GM12878 (cell line): ENCODE measurements at regions not wholly inside any gene's neighbourhood (a gene's known extent, or its start where the extent isn't known, plus 50 kb on each side); places are given as distances from the start of the nearest gene placed in this dataset.

Source experiments
- ATAC-seq: fragments of 200-7000 bp; cut with Tn5 transposase; 3 replicates; pipeline ENCODE4 v1.9.1; 2020; ENCODE audit warnings: mild to moderate bottlenecking, moderate library complexity
- BruUV-seq: library from RNA; stranded (reverse); fragments of 400-500 nt; replicated peaks from 2 replicates; lab custom pipeline; 2021; lab: Mats Ljungman, UMichigan
- CTCF ChIA-PET: fragments of 300-600 bp; sonication (Branson Sonifier 250); formaldehyde crosslinking; extraction: SDS; loops from one replicate; lab custom pipeline; 2021; ENCODE audit warnings: inconsistent platforms; lab: Yijun Ruan, JAX
- POLR2A ChIA-PET: fragments of 350-600 bp; formaldehyde crosslinking; extraction: SDS; loops from one replicate; lab custom pipeline; 2021; ENCODE audit warnings: inconsistent platforms; lab: Charles Lee
- RAD21 ChIA-PET: fragments of 300-600 bp; sonication (Branson Sonifier 250); formaldehyde crosslinking; loops from one replicate; lab custom pipeline; 2023; ENCODE audit warnings: antibody characterized with exemption; ENCODE audit not compliant: unreplicated experiment; lab: Charles Lee
- SMC1A ChIA-PET: fragments of 300-600 bp; sonication (Branson Sonifier 250); formaldehyde crosslinking; loops from one replicate; lab custom pipeline; 2023; ENCODE audit not compliant: unreplicated experiment, uncharacterized antibody; lab: Charles Lee
- DNase-seq: peaks from one replicate; pipeline ENCODE4 v3.0.0-alpha.2; 2011; ENCODE audit warnings: low read depth, low spot score
- FAIRE-seq: peaks from 3 replicates; lab custom pipeline; 2011; peaks lifted over from hg19 to GRCh38; lab: Jason Lieb, UNC
- H2AFZ ChIP-seq: 2 replicates; pipeline ENCODE4 v1.6.0; 2011; ENCODE audit warnings: low read depth, low read length, control low read depth; ENCODE audit not compliant: control insufficient read depth
- H3K27ac ChIP-seq: 2 replicates; pipeline ENCODE4 v1.5.1; 2011; ENCODE audit warnings: control low read depth; ENCODE audit not compliant: control insufficient read depth, insufficient read depth
- H3K27me3 ChIP-seq, 2 experiments: replicated peaks in 1 of 2; 2 replicates each; pipeline versions ENCODE4 v1.6.0 to v1.6.1; 2011; ENCODE audit warnings: low read length in 1 of 2; ENCODE audit not compliant: control insufficient read depth in 2 of 2, insufficient read depth in 2 of 2
- H3K36me3 ChIP-seq, 2 experiments: 2 replicates each; pipeline ENCODE4 v1.5.1; 2011; ENCODE audit warnings: low read length in 1 of 2; ENCODE audit not compliant: control insufficient read depth in 2 of 2, insufficient read depth in 2 of 2
- H3K4me1 ChIP-seq: 2 replicates; pipeline ENCODE4 v1.6.1; 2011; ENCODE audit warnings: mild to moderate bottlenecking, low read length, moderate library complexity, mixed read lengths; ENCODE audit not compliant: control insufficient read depth, insufficient read depth
- H3K4me2 ChIP-seq: 2 replicates; pipeline ENCODE4 v1.6.0; 2011; ENCODE audit warnings: control low read depth; ENCODE audit not compliant: control insufficient read depth, insufficient read depth
- H3K4me3 ChIP-seq: fragments of 200-600 bp; sonication (generic); 2 replicates; pipeline ENCODE4 v1.5.1; 2016
- H3K79me2 ChIP-seq: 2 replicates; pipeline ENCODE4 v1.6.0; 2011; ENCODE audit warnings: low read length; ENCODE audit not compliant: control insufficient read depth, insufficient read depth
- H3K9ac ChIP-seq: 2 replicates; pipeline ENCODE4 v1.8.0; 2011; ENCODE audit warnings: low read length, control low read depth, mixed read lengths; ENCODE audit not compliant: control insufficient read depth, insufficient read depth
- H3K9me3 ChIP-seq: replicated peaks from 3 replicates; pipeline ENCODE4 v1.5.1; 2011; ENCODE audit warnings: mild to moderate bottlenecking, low read length; ENCODE audit not compliant: control insufficient read depth, insufficient read depth
- H4K20me1 ChIP-seq: 2 replicates; pipeline ENCODE4 v1.6.0; 2011; ENCODE audit not compliant: control insufficient read depth, insufficient read depth
- ASH2L ChIP-seq: fragments of 300-600, 200-600 bp; sonication (generic); IDR thresholded peaks from 2 replicates; pipeline ENCODE4 v1.6.1; 2017; ENCODE audit warnings: low read depth, mild to moderate bottlenecking, borderline replicate concordance
- ESRRA ChIP-seq: IDR thresholded peaks from 2 replicates; pipeline ENCODE4 v1.6.1; 2012; ENCODE audit warnings: mild to moderate bottlenecking, low read length, improper control_type of control experiment
- EZH2 ChIP-seq: IDR thresholded peaks from 2 replicates; pipeline ENCODE4 v1.6.1; 2012; ENCODE audit warnings: low read depth, mild to moderate bottlenecking, control low read depth, inconsistent platforms, low read length, borderline replicate concordance; ENCODE audit not compliant: control insufficient read depth
- HDAC6 ChIP-seq: fragments of 200-600 bp; sonication (generic); IDR thresholded peaks from one replicate; pipeline ENCODE4 v1.8.0; 2017; ENCODE audit warnings: antibody characterized with exemption; ENCODE audit not compliant: unreplicated experiment
- KAT2A ChIP-seq: conservative IDR thresholded peaks from 2 replicates; pipeline ENCODE4 v1.6.1; 2011; ENCODE audit warnings: low read depth, low read length; ENCODE audit not compliant: control insufficient read depth
- MEF2B ChIP-seq: fragments of 450-650 bp; IDR thresholded peaks from 2 replicates; pipeline ENCODE4 v1.6.1; 2018; ENCODE audit warnings: mild to moderate bottlenecking, moderate library complexity; ENCODE audit not compliant: partially characterized antibody, poor library complexity, severe bottlenecking
- NR2C1 ChIP-seq: fragments of 450-650 bp; IDR thresholded peaks from 2 replicates; pipeline ENCODE4 v1.6.1; 2017; ENCODE audit warnings: antibody characterized with exemption, mild to moderate bottlenecking, moderate library complexity
- NR2C2 ChIP-seq: IDR thresholded peaks from 2 replicates; pipeline ENCODE4 v1.6.1; 2011; ENCODE audit warnings: borderline replicate concordance, low read depth; ENCODE audit not compliant: control insufficient read depth, insufficient read length
- POLR2AphosphoS5 ChIP-seq: IDR thresholded peaks from 2 replicates; pipeline ENCODE4 v1.6.1; 2011; ENCODE audit warnings: mild to moderate bottlenecking, low read length, inconsistent platforms
- RAD51 ChIP-seq: fragments of 450-650 bp; IDR thresholded peaks from 2 replicates; pipeline ENCODE4 v1.6.1; 2016; ENCODE audit warnings: moderate library complexity, mild to moderate bottlenecking, inconsistent platforms
- RB1 ChIP-seq: fragments of 450-650 bp; formaldehyde crosslinking; IDR thresholded peaks from 2 replicates; pipeline ENCODE4 v1.6.1; 2017; ENCODE audit warnings: mild to moderate bottlenecking, borderline replicate concordance
- SMARCA5 ChIP-seq: fragments of 450-650 bp; IDR thresholded peaks from 2 replicates; pipeline ENCODE4 v1.6.1; 2017; ENCODE audit warnings: mild to moderate bottlenecking
- SMC3 ChIP-seq: IDR thresholded peaks from 2 replicates; pipeline ENCODE4 v1.6.1; 2011; ENCODE audit warnings: low read length, improper control_type of control experiment, borderline replicate concordance
- WGBS: methylation state at CpG from one replicate; pipeline ENCODE4 v1.1.6; 2016; ENCODE audit warnings: low lambda C conversion rate; ENCODE audit not compliant: insufficient replicate concordance, insufficient coverage; ENCODE audit errors: missing lambda C conversion rate; 5-methylcytosine and 5-hydroxymethylcytosine counted together
- in situ Hi-C: fragments of 300-500 bp; cut with MboI; formaldehyde crosslinking; loops from 9 replicates; pipeline ENCODE4 v1.14.3; 2018; ENCODE audit warnings: mixed read lengths
- intact Hi-C: fragments of 100-400 bp; cut with micrococcal nuclease; formaldehyde crosslinking; loops from one replicate; pipeline ENCODE4 v1.14.2; 2022; ENCODE audit not compliant: unreplicated experiment
- TF ChIP-seq, protein P1 (sequence below): IDR thresholded peaks from 2 replicates; pipeline ENCODE4 v1.6.1; 2011; ENCODE audit warnings: mild to moderate bottlenecking, low read depth, low read length, moderate library complexity; ENCODE audit not compliant: insufficient replicate concordance

DNA sequence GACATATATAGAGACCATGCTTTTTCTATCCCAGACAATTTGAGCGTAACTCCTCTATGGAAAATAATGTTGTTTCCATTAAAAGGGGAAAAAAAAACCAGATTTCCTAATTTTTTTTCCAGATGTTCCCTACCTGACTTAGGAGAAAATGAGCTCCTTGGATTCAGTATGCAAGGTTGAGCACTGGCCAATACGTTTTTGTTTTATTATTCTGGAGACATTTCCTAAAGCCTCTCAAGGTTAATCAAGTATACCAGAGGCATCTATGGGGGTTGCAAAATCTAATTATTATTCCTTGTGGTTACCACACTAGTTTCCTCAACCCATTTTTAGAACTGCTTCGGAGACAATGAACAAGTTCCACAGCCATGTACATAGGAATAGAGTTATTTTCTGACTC is 291.3 kb downstream of the SLC16A7 start:
- DNase-seq (no peak), ATAC-seq (no peak), FAIRE-seq (no peak)
- Histone ChIP-seq H3K9ac (no peak overlapping the region), H3K4me3 (no peak overlapping the region), H3K27ac (no peak overlapping the region), H3K79me2 (no peaks in the 10 kb centered on the region), H2AFZ (no peak overlapping the region), H3K27me3 (no peaks in the 10 kb centered on the region), H3K9me3 (no peaks in the 10 kb centered on the region), H3K36me3 (no peaks in the 10 kb centered on the region), H3K4me1 (no peaks in the 10 kb centered on the region), H4K20me1 (no peaks in the 10 kb centered on the region), H3K4me2 (no peak overlapping the region)
- SMC1A ChIA-PET, result no interaction called here
- TF ChIP-seq NR2C1 (no peak), ESRRA (no peak), MEF2B (no peak), POLR2AphosphoS5 (no peak), RAD51 (no peak), SMC3 (no peak), SMARCA5 (no peak), NR2C2 (no peak), EZH2 (no peak), HDAC6 (no peak), ASH2L (no peak), KAT2A (no peak), RB1 (no peak)
- TF ChIP-seq, protein P1, sequence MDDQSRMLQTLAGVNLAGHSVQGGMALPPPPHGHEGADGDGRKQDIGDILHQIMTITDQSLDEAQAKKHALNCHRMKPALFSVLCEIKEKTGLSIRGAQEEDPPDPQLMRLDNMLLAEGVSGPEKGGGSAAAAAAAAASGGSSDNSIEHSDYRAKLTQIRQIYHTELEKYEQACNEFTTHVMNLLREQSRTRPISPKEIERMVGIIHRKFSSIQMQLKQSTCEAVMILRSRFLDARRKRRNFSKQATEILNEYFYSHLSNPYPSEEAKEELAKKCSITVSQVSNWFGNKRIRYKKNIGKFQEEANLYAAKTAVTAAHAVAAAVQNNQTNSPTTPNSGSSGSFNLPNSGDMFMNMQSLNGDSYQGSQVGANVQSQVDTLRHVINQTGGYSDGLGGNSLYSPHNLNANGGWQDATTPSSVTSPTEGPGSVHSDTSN, result no peak
- RAD21 ChIA-PET, result no interaction called here
- in situ Hi-C loops, result no loop called here
- intact Hi-C loops, result no loop called here
- POLR2A ChIA-PET, result no interaction called here
- CTCF ChIA-PET, result no interaction called here
- WGBS, result 5% methylated on average over 3 of the region's 3 CpGs
- BruUV-seq, result no TSS peak
